PC-9 (cell line): ENCODE measurements at regions not wholly inside any gene's neighbourhood (a gene's known extent, or its start where the extent isn't known, plus 50 kb on each side); places are given as distances from the start of the nearest gene placed in this dataset.

Source experiments
- CTCF ChIP-seq: fragments of 200-600 bp; sonication (generic); conservative IDR thresholded peaks from 2 replicates; pipeline ENCODE4 v1.6.1; 2017; ENCODE audit warnings: mixed run types, antibody characterized with exemption, mild to moderate bottlenecking, moderate library complexity
- EZH2 ChIP-seq: fragments of 200-600 bp; sonication (generic); IDR thresholded peaks from 2 replicates; pipeline ENCODE4 v1.8.0; 2017; ENCODE audit warnings: antibody characterized with exemption, low read depth

- TF ChIP-seq CTCF (no peak), EZH2 (no peak)
Observed at GRCh38 chr14:66206554-66206953, 279.6 kb upstream of the CCDC196 start.
